GM21723 (cell line): ENCODE measurements at regions not wholly inside any gene's neighbourhood (a gene's known extent, or its start where the extent isn't known, plus 50 kb on each side); places are given as distances from the start of the nearest gene placed in this dataset.

Source experiments
- ATAC-seq: cut with Tn5 transposase; IDR thresholded peaks from one replicate; pipeline ENCODE4 v1.9.1; 2021; ENCODE audit warnings: mild to moderate bottlenecking, moderate library complexity; ENCODE audit not compliant: unreplicated experiment

- no peak for ATAC-seq
These were observed 335.4 kb upstream of the TEX13C start for GRCh38 chrX:124984140-124984813.

- ATAC-seq: no peak
These were observed 333.4 kb upstream of the TEX13C start for GRCh38 chrX:124986284-124986683.

GRCh38 chrX:124993735-124994134 lies 325.9 kb upstream of the TEX13C start:
- no peak for ATAC-seq

GRCh38 chrX:124994404-124994803 lies 325.3 kb upstream of the TEX13C start:
- ATAC-seq: no peak

- no peak for ATAC-seq
These were observed 315.8 kb upstream of the TEX13C start for GRCh38 chrX:125003746-125004446.

GRCh38 chrX:125004799-125005198 lies 314.9 kb upstream of the TEX13C start:
- ATAC-seq: no peak

- no peak for ATAC-seq
These were observed 313.8 kb upstream of the TEX13C start for GRCh38 chrX:125005863-125006262.

- ATAC-seq: no peak
These were observed 313.0 kb upstream of the TEX13C start for GRCh38 chrX:125006704-125007103.

- no peak for ATAC-seq
These were observed 307.1 kb upstream of the TEX13C start for GRCh38 chrX:125012585-125012984.

- ATAC-seq: no peak
These were observed 290.5 kb upstream of the TEX13C start for GRCh38 chrX:125029131-125029530.
